B cell (primary cell): ENCODE measurements at regions not wholly inside any gene's neighbourhood (a gene's known extent, or its start where the extent isn't known, plus 50 kb on each side); places are given as distances from the start of the nearest gene placed in this dataset.

Source experiments
- EZH2 ChIP-seq: IDR thresholded peaks from 2 replicates; pipeline ENCODE4 v1.6.1; 2012; ENCODE audit warnings: borderline replicate concordance, low read depth, mild to moderate bottlenecking, moderate library complexity, low read length; ENCODE audit not compliant: insufficient read depth, poor library complexity, severe bottlenecking
- TF ChIP-seq, protein P1 (sequence below): fragments of 200-600 bp; IDR thresholded peaks from one replicate; pipeline ENCODE4 v1.8.0; 2022; ENCODE audit warnings: antibody characterized with exemption, mild to moderate bottlenecking

DNA sequence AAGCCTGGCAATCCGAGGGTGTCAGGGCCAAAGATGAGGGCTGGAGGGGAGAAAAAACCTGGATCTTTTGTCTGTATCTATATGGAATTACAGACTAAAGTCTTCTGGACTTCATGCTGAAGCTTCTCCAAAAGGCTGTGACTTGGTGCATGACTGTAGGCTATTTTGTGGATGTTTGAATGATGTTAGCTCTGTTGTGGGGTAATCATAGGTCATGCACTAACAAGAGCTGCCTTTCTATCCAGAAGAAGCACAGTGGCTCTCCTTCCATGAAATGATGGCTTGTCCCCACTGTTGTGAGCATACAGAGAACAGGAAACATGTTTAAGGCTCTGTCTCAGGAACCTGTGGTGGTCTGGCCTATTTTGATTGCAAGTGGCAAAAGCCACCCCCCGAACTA is 263.3 kb upstream of the PLET1 start:
- TF ChIP-seq, protein P1, sequence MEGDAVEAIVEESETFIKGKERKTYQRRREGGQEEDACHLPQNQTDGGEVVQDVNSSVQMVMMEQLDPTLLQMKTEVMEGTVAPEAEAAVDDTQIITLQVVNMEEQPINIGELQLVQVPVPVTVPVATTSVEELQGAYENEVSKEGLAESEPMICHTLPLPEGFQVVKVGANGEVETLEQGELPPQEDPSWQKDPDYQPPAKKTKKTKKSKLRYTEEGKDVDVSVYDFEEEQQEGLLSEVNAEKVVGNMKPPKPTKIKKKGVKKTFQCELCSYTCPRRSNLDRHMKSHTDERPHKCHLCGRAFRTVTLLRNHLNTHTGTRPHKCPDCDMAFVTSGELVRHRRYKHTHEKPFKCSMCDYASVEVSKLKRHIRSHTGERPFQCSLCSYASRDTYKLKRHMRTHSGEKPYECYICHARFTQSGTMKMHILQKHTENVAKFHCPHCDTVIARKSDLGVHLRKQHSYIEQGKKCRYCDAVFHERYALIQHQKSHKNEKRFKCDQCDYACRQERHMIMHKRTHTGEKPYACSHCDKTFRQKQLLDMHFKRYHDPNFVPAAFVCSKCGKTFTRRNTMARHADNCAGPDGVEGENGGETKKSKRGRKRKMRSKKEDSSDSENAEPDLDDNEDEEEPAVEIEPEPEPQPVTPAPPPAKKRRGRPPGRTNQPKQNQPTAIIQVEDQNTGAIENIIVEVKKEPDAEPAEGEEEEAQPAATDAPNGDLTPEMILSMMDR, result no peak
- no peak for TF ChIP-seq EZH2
